SU-DHL-6 (cell line): ENCODE measurements at regions not wholly inside any gene's neighbourhood (a gene's known extent, or its start where the extent isn't known, plus 50 kb on each side); places are given as distances from the start of the nearest gene placed in this dataset.

Experiments used
- H2AFZ ChIP-seq: fragments of 200-600 bp; sonication (generic); 2 replicates; pipeline ENCODE4 v1.6.1; 2014; ENCODE audit warnings: low read depth, mild to moderate bottlenecking, moderate library complexity, mixed read lengths, antibody characterized with exemption, low read length; ENCODE audit not compliant: severe bottlenecking
- H3F3A ChIP-seq: fragments of 200-600 bp; shearing (Covaris generic); 2 replicates; pipeline ENCODE4 v1.6.0; 2016; ENCODE audit warnings: antibody characterized with exemption, mild to moderate bottlenecking; ENCODE audit not compliant: insufficient read depth
- H3K27ac ChIP-seq: fragments of 200-600 bp; sonication (generic); 2 replicates; pipeline ENCODE4 v1.5.1; 2016; ENCODE audit warnings: low read depth, mild to moderate bottlenecking, low read length, moderate library complexity, mixed read lengths
- H3K27me3 ChIP-seq: fragments of 200-600 bp; sonication (generic), shearing (Covaris generic); 2 replicates; pipeline ENCODE4 v1.6.0; 2014; ENCODE audit warnings: mild to moderate bottlenecking, low read length
- H3K36me3 ChIP-seq: fragments of 200-600 bp; sonication (generic); 2 replicates; pipeline ENCODE4 v1.6.1; 2014; ENCODE audit warnings: mild to moderate bottlenecking, low read length, mixed read lengths
- H3K4me2 ChIP-seq: fragments of 300-600, 200-600 bp; shearing (Covaris generic), sonication (generic); 2 replicates; pipeline ENCODE4 v1.6.0; 2014; ENCODE audit warnings: low read length, low read depth, mild to moderate bottlenecking; ENCODE audit not compliant: poor library complexity, severe bottlenecking
- H3K4me3 ChIP-seq: fragments of 200-600 bp; sonication (generic); 2 replicates; pipeline ENCODE4 v1.5.1; 2014; ENCODE audit warnings: antibody characterized with exemption, low read length, mild to moderate bottlenecking, mixed read lengths; ENCODE audit not compliant: insufficient read depth, poor library complexity, severe bottlenecking
- H3K79me2 ChIP-seq: fragments of 200-600 bp; sonication (generic); 2 replicates; pipeline ENCODE4 v1.6.1; 2014; ENCODE audit warnings: mild to moderate bottlenecking, low read length, moderate library complexity; ENCODE audit not compliant: insufficient read depth
- H3K9ac ChIP-seq: fragments of 200-600 bp; sonication (generic); 2 replicates; pipeline ENCODE4 v1.7.0; 2014; ENCODE audit warnings: mild to moderate bottlenecking, low read length
- H3K9me2 ChIP-seq: fragments of 200-600 bp; sonication (generic); replicated peaks from 2 replicates; pipeline ENCODE4 v1.6.1; 2014; ENCODE audit warnings: low read length; ENCODE audit not compliant: insufficient read depth
- H3K9me3 ChIP-seq: fragments of 200-600 bp; sonication (generic); 2 replicates; pipeline ENCODE4 v1.6.1; 2014; ENCODE audit warnings: low read length, mixed read lengths; ENCODE audit not compliant: insufficient read depth
- H4K20me1 ChIP-seq: fragments of 200-600 bp; sonication (generic); 2 replicates; pipeline ENCODE4 v1.6.1; 2014; ENCODE audit warnings: low read depth, mild to moderate bottlenecking, antibody characterized with exemption, low read length, moderate library complexity, mixed read lengths
- CTCF ChIP-seq: fragments of 200-600 bp; sonication (generic); IDR thresholded peaks from one replicate; pipeline ENCODE4 v1.5.1; 2017; ENCODE audit warnings: antibody characterized with exemption, mild to moderate bottlenecking, low read length, moderate library complexity; ENCODE audit not compliant: insufficient read depth, poor library complexity, severe bottlenecking
- EZH2phosphoT487 ChIP-seq: fragments of 200-600 bp; sonication (generic), shearing (Covaris generic); conservative IDR thresholded peaks from 2 replicates; pipeline ENCODE4 v1.6.1; 2018; ENCODE audit warnings: mild to moderate bottlenecking, antibody characterized with exemption, low read length, moderate library complexity, mixed read lengths

GRCh38 chr12:63013302-63013701, 78.4 kb upstream of the PPM1H start:
- Histone ChIP-seq H3K79me2 (no peaks in the 10 kb centered on the region), H3K27ac (no peak overlapping the region), H2AFZ (no peak overlapping the region), H3K36me3 (no peaks in the 10 kb centered on the region), H3K9me2 (no peaks in the 10 kb centered on the region), H3K4me2 (no peak overlapping the region), H3K9me3 (no peaks in the 10 kb centered on the region), H3F3A (no peaks in the 10 kb centered on the region), H3K4me3 (no peak overlapping the region), H3K9ac (no peak overlapping the region), H3K27me3 (no peaks in the 10 kb centered on the region), H4K20me1 (no peaks in the 10 kb centered on the region)
- no peak for TF ChIP-seq EZH2phosphoT487

- H4K20me1 ChIP-seq, result no peaks in the 10 kb centered on the region
- no peak overlapping the region for H2AFZ ChIP-seq
- no peak overlapping the region for H3K9ac ChIP-seq
- H3K9me3 ChIP-seq, result no peaks in the 10 kb centered on the region
- no peak overlapping the region for H3K4me2 ChIP-seq
- no peaks in the 10 kb centered on the region for H3K79me2 ChIP-seq
- no peaks in the 10 kb centered on the region for H3K9me2 ChIP-seq
- no peak overlapping the region for H3K4me3 ChIP-seq
- H3K36me3 ChIP-seq, result no peaks in the 10 kb centered on the region
- H3K27me3 ChIP-seq, result no peaks in the 10 kb centered on the region
- H3K27ac ChIP-seq, result no peak overlapping the region
- no peaks in the 10 kb centered on the region for H3F3A ChIP-seq
- TF ChIP-seq CTCF (no peak), EZH2phosphoT487 (no peak)
Observed at GRCh38 chr12:63010698-63011097, 75.7 kb upstream of the PPM1H start.

GRCh38 chr12:63008372-63008771, 73.4 kb upstream of the PPM1H start:
- Histone ChIP-seq H2AFZ (no peak overlapping the region), H4K20me1 (no peaks in the 10 kb centered on the region), H3K9ac (no peak overlapping the region), H3K9me2 (no peaks in the 10 kb centered on the region), H3K4me3 (no peak overlapping the region), H3K27ac (no peak overlapping the region), H3K36me3 (no peaks in the 10 kb centered on the region), H3F3A (no peaks in the 10 kb centered on the region), H3K4me2 (no peak overlapping the region), H3K9me3 (no peaks in the 10 kb centered on the region), H3K27me3 (no peaks in the 10 kb centered on the region), H3K79me2 (no peaks in the 10 kb centered on the region)
- TF ChIP-seq CTCF (no peak), EZH2phosphoT487 (no peak)

- H3K27ac ChIP-seq, result no peak overlapping the region
- no peak overlapping the region for H2AFZ ChIP-seq
- H3F3A ChIP-seq, result no peaks in the 10 kb centered on the region
- TF ChIP-seq CTCF, result no peak
- no peak for TF ChIP-seq EZH2phosphoT487
- H3K9me3 ChIP-seq, result no peaks in the 10 kb centered on the region
- no peaks in the 10 kb centered on the region for H3K79me2 ChIP-seq
- no peaks in the 10 kb centered on the region for H4K20me1 ChIP-seq
- H3K4me3 ChIP-seq, result no peak overlapping the region
- no peak overlapping the region for H3K9ac ChIP-seq
- no peaks in the 10 kb centered on the region for H3K9me2 ChIP-seq
- H3K27me3 ChIP-seq, result no peaks in the 10 kb centered on the region
- no peaks in the 10 kb centered on the region for H3K36me3 ChIP-seq
- H3K4me2 ChIP-seq, result no peak overlapping the region
Observed at GRCh38 chr12:63007726-63008125, 72.8 kb upstream of the PPM1H start.
